Astrocyte of the cerebellum (primary cell): ENCODE measurements at regions not wholly inside any gene's neighbourhood (a gene's known extent, or its start where the extent isn't known, plus 50 kb on each side); places are given as distances from the start of the nearest gene placed in this dataset.

ENCODE experiments used
- DNase-seq: peaks from one replicate; pipeline ENCODE4 v3.0.0-alpha.2; 2011; ENCODE audit warnings: low read depth
- H3K4me3 ChIP-seq: 2 replicates; pipeline ENCODE4 v1.5.1; 2011; ENCODE audit warnings: mild to moderate bottlenecking, low read depth, low read length, moderate library complexity
- in situ Hi-C: cut with HindIII; loops from 2 replicates; pipeline ENCODE4 v1.10.0; 2017; ENCODE audit warnings: low sequenced_read_pairs
- TF ChIP-seq, protein P1 (sequence below): IDR thresholded peaks from 2 replicates; pipeline ENCODE4 v1.5.1; 2012; ENCODE audit warnings: low read length, low read depth, moderate library complexity, mild to moderate bottlenecking; ENCODE audit errors: missing control alignments

- H3K4me3 ChIP-seq, result no peak overlapping the region
- DNase-seq, result no peak
- TF ChIP-seq, protein P1, sequence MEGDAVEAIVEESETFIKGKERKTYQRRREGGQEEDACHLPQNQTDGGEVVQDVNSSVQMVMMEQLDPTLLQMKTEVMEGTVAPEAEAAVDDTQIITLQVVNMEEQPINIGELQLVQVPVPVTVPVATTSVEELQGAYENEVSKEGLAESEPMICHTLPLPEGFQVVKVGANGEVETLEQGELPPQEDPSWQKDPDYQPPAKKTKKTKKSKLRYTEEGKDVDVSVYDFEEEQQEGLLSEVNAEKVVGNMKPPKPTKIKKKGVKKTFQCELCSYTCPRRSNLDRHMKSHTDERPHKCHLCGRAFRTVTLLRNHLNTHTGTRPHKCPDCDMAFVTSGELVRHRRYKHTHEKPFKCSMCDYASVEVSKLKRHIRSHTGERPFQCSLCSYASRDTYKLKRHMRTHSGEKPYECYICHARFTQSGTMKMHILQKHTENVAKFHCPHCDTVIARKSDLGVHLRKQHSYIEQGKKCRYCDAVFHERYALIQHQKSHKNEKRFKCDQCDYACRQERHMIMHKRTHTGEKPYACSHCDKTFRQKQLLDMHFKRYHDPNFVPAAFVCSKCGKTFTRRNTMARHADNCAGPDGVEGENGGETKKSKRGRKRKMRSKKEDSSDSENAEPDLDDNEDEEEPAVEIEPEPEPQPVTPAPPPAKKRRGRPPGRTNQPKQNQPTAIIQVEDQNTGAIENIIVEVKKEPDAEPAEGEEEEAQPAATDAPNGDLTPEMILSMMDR, result no peak
- in situ Hi-C loops, result no loop called here
Measured at GRCh38 chr4:38454284-38454683, 209.7 kb upstream of the KLF3 start.

DNA sequence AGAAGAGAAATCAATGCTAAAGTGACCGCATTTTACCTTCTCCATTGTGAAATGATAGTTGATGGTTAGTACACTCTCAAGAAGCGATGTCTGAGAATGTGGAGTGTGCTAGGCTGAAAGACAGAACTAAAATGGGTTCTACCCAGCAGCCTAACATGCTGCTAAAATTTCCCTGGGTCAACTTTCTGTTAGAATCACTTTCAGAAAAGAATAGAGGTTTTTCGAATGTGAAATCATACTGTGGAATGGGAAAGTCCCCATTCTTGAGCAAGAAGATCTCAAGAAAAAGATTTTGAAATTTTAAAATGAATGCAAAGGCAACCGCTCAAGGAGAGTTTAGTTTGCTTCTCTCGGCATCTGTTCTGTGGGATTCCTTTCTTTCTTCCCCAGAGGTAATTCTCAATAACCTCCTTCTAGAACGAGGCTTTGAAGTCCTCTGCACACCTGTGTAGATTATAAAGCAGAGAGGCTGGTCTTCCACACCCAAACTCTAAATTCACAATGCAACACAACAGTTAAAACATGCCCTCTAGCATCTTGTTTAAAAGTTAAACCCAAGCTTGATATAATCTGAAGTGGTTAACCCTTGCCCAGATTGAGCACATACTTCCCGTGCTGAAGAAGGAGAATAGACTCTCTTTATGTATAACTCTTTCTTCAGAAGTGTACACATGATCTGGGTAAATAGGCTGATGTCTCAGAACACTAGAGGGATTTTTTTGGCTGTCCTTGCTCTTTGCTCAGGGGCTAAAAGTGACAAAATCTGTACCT lies 208.7 kb upstream of the KLF3 start:
- TF ChIP-seq, protein P1, result no peak
- H3K4me3 ChIP-seq, result no peak overlapping the region
- in situ Hi-C loops, result no loop called here
- no peak for DNase-seq

DNA sequence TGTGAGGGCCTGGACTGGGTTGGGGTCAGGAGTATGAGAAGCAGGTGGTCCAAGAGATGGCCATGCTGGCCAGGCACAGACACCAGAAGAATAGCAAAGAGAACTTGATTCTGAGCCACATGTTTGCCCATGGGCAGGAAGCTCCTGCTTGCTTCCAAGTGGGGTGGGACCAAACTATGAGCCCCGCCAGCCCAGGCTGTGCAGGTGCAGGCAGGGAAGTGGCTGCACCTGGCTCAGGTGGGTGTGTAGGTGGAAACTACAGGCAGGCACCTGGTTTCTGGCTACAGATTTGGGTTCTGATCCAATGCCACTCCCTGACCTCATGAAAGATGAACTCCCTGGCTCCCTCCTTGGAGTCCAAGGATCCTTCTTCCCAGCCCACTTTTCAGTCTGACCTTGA lies 207.9 kb upstream of the KLF3 start:
- in situ Hi-C loops, result no loop called here
- TF ChIP-seq, protein P1, result no peak
- DNase-seq, result no peak
- H3K4me3 ChIP-seq, result no peak overlapping the region

DNA sequence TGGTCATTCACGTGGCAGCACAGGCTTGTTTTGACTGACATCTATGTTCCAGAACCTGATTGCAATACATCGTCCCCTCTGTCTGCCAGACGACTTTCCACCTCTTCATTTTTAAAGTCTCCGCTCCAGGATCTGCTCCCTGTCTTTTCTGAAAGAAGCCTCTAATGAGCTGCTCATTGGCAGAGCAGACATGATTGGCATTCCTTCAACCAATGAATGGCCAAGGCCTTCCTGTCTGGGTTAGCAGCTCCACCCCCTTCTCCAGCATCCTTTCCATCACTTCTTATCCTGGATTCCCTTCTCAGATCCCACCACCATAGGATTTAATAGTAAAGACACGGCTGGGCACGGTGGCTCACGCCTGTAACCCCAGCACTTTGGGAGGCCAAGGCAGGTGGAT lies 202.7 kb upstream of the KLF3 start:
- no peak for DNase-seq
- TF ChIP-seq, protein P1, result no peak
- in situ Hi-C loops, result no loop called here
- no peak overlapping the region for H3K4me3 ChIP-seq

- in situ Hi-C loops, result no loop called here
- no peak for DNase-seq
- TF ChIP-seq, protein P1, result no peak
- H3K4me3 ChIP-seq, result no peak overlapping the region
Measured at GRCh38 chr4:38462367-38463055, 201.5 kb upstream of the KLF3 start.

- in situ Hi-C loops, result no loop called here
- TF ChIP-seq, protein P1, result no peak
- DNase-seq, result no peak
- H3K4me3 ChIP-seq, result no peak overlapping the region
Measured at GRCh38 chr4:38463268-38463958, 200.6 kb upstream of the KLF3 start.
